HUES48 (cell line): ENCODE measurements at regions not wholly inside any gene's neighbourhood (a gene's known extent, or its start where the extent isn't known, plus 50 kb on each side); places are given as distances from the start of the nearest gene placed in this dataset.

Experiments
- H3K27ac ChIP-seq: one replicate; pipeline ENCODE4 v1.7.0; 2013; ENCODE audit warnings: low read depth, low read length, inconsistent platforms
- H3K27me3 ChIP-seq: 2 replicates; pipeline ENCODE4 v1.6.1; 2013; ENCODE audit warnings: mild to moderate bottlenecking, low read length; ENCODE audit not compliant: control insufficient read depth, insufficient read depth
- H3K36me3 ChIP-seq: 2 replicates; pipeline ENCODE4 v1.6.1; 2013; ENCODE audit warnings: low read length; ENCODE audit not compliant: control insufficient read depth, insufficient read depth
- H3K4me1 ChIP-seq: 2 replicates; pipeline ENCODE4 v1.6.1; 2013; ENCODE audit warnings: mild to moderate bottlenecking, low read length; ENCODE audit not compliant: control insufficient read depth, insufficient read depth
- H3K4me3 ChIP-seq: 2 replicates; pipeline ENCODE4 v1.5.1; 2013; ENCODE audit warnings: mild to moderate bottlenecking, low read depth, low read length
- H3K9ac ChIP-seq: 2 replicates; pipeline ENCODE4 v1.6.1; 2013; ENCODE audit warnings: mild to moderate bottlenecking, low read depth, low read length, moderate library complexity
- H3K9me3 ChIP-seq: 2 replicates; pipeline ENCODE4 v1.6.1; 2013; ENCODE audit warnings: low read length; ENCODE audit not compliant: control insufficient read depth, insufficient read depth

DNA sequence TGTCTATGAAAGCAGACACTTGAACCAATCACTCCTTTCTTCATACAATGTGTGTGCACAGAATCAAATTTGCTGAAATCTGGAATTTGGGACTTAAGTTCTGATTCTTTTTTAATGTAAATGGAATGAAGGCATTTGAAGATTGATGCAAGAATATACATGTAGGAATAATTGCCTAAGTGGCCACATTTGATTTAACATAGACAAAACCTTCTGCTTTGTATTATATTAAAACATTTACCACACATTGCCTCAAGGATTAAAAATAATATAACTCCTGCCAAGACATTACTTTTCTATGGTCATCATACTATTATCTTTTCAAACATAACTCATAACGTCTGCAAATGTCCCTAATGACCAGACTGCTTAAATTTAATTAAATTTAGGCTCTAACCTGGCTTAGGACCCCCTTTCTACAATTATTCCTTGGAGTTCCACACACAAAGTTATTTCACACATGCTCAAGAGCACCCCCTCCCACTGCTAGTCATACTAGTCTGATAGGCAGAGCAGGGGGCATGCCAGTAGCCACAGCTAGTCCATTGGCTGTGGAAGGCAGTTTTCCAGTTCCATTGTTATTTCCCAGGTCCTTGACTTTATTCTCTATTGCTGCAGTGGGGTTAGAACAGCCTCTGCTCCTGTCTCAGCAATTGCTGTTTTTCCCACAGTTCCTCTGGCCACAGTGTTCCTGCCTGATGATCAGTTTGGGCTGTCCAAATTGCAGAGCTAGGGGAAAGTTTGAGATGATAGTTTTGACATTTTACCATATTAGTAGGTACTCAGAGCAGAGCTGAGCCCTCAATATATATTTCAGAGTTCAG, 360.6 kb upstream of the GRAMD2B start:
- Histone ChIP-seq H3K27ac (no peak overlapping the region), H3K27me3 (no peaks in the 10 kb centered on the region), H3K36me3 (no peaks in the 10 kb centered on the region), H3K9me3 (peaks cover 5% of the 10 kb centered on the region; the same call in 1 of the 2 replicates), H3K9ac (no peak overlapping the region), H3K4me1 (peaks cover 4% of the 10 kb centered on the region), H3K4me3 (no peak overlapping the region)

DNA sequence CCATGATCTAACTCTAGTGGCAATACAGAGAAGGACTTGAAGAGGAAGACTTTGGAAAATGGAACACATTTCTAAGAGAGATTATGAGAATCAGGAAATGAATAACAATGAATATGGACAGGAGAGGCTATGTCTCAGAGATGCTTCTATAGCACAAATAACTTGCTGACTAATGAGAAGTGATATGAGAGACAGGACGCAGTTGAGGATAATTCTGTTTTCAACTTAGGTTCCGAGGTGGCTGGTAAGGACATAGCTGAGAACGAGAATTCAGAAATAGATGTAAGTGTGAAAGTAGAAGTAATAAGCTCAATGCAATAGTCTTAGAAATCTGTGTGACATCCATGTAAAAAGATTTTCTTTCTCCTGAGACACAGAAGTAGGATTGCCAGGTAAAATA, 358.1 kb upstream of the GRAMD2B start:
- no peaks in the 10 kb centered on the region for H3K9me3 ChIP-seq
- no peaks in the 10 kb centered on the region for H3K4me1 ChIP-seq

DNA sequence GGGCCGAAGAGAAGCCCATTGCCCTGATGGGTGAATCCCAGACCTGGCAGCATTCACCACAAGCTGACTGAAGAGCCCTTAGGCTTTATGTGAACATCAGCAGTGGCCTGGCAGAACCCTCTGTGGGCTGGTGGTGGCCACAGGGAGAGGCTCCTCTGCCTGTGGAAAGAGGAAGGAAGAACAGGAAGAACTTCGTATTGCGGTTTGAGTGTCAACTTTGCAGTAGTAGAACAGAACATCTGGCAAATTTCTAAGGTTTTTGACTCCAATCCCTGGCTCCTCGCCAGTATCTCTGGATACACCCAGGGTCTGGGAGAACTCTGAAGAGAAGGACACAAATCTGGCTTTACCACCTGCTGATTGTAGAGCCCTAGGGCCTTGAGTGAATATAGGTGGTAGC, 356.4 kb upstream of the GRAMD2B start:
- Histone ChIP-seq H3K4me3 (no peak overlapping the region), H3K27me3 (no peaks in the 10 kb centered on the region), H3K4me1 (no peaks in the 10 kb centered on the region), H3K27ac (no peak overlapping the region), H3K9me3 (no peaks in the 10 kb centered on the region), H3K9ac (no peak overlapping the region), H3K36me3 (no peaks in the 10 kb centered on the region)

More for the DNA sequence above, 358.1 kb upstream of the GRAMD2B start:
- no peak overlapping the region for H3K9ac ChIP-seq
- no peaks in the 10 kb centered on the region for H3K27me3 ChIP-seq
- H3K27ac ChIP-seq, result no peak overlapping the region
- no peaks in the 10 kb centered on the region for H3K36me3 ChIP-seq
- H3K4me3 ChIP-seq, result no peak overlapping the region

DNA sequence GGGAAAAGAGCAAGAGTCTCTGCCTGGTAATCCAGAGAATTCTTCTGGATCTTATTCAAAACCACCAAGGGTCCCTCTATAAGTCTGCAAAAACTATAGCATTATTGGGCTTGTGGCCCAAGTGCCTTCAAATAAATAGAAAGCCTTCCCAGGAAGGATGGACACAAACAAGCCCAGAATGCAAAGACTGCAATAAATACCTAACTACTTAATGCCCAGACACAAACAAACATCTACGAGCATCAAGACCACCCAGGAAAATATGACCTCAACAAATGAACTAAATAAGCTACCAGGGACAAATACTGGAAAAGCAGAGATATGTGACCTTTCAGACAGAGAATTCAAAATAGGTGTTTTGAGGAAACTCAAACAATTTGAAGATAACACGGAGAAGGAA, 355.8 kb upstream of the GRAMD2B start:
- Histone ChIP-seq H3K9me3 (no peaks in the 10 kb centered on the region), H3K27ac (no peak overlapping the region), H3K4me3 (no peak overlapping the region), H3K27me3 (no peaks in the 10 kb centered on the region), H3K9ac (no peak overlapping the region), H3K4me1 (no peaks in the 10 kb centered on the region), H3K36me3 (no peaks in the 10 kb centered on the region)

DNA sequence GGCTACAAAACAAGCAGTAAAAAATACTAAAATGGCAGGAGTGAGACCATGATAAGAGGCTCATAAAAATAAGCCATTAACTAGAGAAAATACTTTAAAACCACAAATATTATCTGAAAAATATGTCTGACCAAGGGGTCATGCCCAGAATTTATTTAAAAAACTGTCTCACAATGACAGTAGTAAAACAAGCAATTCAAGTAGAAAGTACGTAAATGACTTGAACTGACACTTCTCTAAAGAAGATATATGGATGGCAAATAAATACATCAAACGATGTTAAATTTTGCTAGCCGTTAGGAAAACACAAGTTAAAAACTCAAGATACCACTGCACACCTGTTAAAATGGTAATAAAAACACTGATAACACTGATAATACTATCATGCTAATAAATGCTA, 353.9 kb upstream of the GRAMD2B start:
- H3K9ac ChIP-seq, result no peak overlapping the region
- no peaks in the 10 kb centered on the region for H3K27me3 ChIP-seq
- no peak overlapping the region for H3K27ac ChIP-seq
- no peaks in the 10 kb centered on the region for H3K36me3 ChIP-seq
- no peak overlapping the region for H3K4me3 ChIP-seq
- H3K9me3 ChIP-seq, result peaks cover 4% of the 10 kb centered on the region; the same call in 1 of the 2 replicates
- no peaks in the 10 kb centered on the region for H3K4me1 ChIP-seq

DNA sequence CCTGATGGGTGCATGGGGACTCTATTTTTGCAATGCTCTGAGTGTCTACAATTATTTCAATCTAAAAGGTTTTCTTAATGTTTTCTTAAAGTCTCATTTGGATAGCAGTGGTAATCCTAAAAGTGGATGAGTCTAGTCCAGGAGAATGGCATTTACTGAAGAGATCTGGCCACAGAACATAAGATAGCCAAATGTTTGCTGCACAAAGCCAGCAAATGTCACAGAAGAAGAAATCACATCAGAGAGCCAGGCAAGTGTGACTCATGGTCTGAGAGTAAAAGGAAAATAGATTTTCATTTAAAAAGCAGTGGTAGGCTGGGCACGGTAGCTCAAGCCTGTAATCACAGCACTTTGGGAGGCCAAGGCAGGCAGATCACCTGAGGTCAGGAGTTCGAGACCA, 352.7 kb upstream of the GRAMD2B start:
- no peaks in the 10 kb centered on the region for H3K36me3 ChIP-seq
- H3K9me3 ChIP-seq, result peaks cover 4% of the 10 kb centered on the region; the same call in 1 of the 2 replicates
- no peak overlapping the region for H3K4me3 ChIP-seq
- H3K27me3 ChIP-seq, result no peaks in the 10 kb centered on the region
- H3K4me1 ChIP-seq, result no peaks in the 10 kb centered on the region
- H3K9ac ChIP-seq, result no peak overlapping the region
- no peak overlapping the region for H3K27ac ChIP-seq

DNA sequence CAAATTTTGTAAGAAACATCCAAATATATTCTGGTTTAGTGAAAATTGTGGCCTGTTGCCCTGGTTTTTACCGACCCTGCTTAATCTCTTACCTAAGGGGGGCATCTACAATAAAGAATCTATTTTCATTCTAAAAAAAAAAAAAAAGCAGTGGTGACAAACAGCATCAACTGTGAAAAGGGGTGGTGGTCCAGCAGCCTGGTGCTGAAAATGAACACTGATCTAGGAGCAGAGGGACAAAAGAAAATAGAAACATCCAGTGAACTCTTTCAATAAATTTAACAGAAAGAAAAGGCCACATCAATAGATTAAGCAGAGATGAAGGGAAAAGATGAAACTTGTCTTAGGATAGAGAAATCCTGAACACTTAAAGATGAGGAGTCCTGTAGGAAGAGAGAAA, 348.7 kb upstream of the GRAMD2B start:
- no peaks in the 10 kb centered on the region for H3K27me3 ChIP-seq
- H3K9me3 ChIP-seq, result peaks cover 4% of the 10 kb centered on the region; the same call in 1 of the 2 replicates
- H3K9ac ChIP-seq, result no peak overlapping the region
- H3K4me1 ChIP-seq, result no peaks in the 10 kb centered on the region
- no peaks in the 10 kb centered on the region for H3K36me3 ChIP-seq
- no peak overlapping the region for H3K4me3 ChIP-seq
- H3K27ac ChIP-seq, result no peak overlapping the region

DNA sequence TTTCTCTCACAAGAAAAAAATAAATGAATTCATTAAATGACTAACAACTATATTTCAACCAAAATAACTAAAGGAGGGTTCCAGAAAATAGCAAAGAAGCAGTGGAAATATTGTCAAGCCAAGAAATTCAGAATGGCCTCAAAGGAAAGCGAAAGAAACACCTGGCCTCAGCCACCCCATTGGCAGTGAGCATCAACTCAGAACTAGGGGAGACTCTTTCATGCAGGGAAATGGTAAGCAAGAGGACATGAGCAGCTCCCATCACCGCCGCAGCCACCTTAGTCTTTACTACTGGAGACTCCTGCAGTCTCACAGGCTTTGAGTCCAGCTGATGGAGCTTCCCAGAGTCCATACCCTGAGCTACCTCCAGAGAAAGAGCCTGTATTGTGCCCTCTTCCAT, 343.9 kb upstream of the GRAMD2B start:
- no peak overlapping the region for H3K27ac ChIP-seq
- H3K4me1 ChIP-seq, result no peaks in the 10 kb centered on the region
- no peak overlapping the region for H3K4me3 ChIP-seq
- H3K27me3 ChIP-seq, result no peaks in the 10 kb centered on the region
- H3K9ac ChIP-seq, result no peak overlapping the region
- H3K36me3 ChIP-seq, result no peaks in the 10 kb centered on the region
- H3K9me3 ChIP-seq, result peaks cover 11% of the 10 kb centered on the region

DNA sequence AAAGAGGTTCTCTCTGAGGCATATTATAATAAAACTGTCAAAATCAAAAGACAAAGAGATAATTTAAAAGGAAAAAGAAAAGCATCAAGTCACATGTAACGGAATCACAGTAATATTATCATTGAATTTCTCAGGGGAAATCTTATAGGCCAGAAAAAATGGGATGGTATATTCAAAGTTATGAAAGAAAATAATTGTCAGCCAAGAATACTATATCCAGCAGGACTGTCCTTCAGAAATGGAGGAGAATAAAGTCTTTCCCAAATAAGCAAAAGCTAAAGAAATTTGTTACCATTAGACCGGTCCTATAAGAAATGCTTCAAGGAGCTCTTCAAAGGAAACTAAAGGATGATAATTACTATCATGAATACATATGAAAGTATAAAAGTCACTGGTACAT, 342.0 kb upstream of the GRAMD2B start:
- Histone ChIP-seq H3K9ac (no peak overlapping the region), H3K4me3 (no peak overlapping the region), H3K27ac (no peak overlapping the region), H3K4me1 (no peaks in the 10 kb centered on the region), H3K27me3 (no peaks in the 10 kb centered on the region), H3K9me3 (peaks cover 24% of the 10 kb centered on the region), H3K36me3 (no peaks in the 10 kb centered on the region)

DNA sequence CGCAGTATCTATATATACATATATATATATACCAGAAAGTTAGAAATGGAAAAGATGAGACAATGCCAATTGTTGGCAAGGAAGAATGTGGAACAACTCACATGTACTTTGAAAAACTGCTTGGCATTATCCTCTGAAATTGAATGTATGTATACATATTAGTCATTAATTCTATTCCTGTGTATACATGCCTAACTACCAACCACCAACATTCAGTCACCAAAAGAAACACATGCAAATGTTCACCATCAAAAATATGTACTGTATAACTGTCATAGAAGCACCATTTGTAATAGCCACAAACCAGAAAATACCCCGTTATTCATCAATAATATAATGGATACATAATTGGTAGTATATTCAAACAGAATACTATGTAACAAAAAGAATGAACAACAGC, 330.2 kb upstream of the GRAMD2B start:
- no peak overlapping the region for H3K9ac ChIP-seq
- no peaks in the 10 kb centered on the region for H3K9me3 ChIP-seq
- H3K4me1 ChIP-seq, result no peaks in the 10 kb centered on the region
- H3K27ac ChIP-seq, result no peak overlapping the region
- H3K27me3 ChIP-seq, result no peaks in the 10 kb centered on the region
- no peak overlapping the region for H3K4me3 ChIP-seq
- H3K36me3 ChIP-seq, result no peaks in the 10 kb centered on the region

DNA sequence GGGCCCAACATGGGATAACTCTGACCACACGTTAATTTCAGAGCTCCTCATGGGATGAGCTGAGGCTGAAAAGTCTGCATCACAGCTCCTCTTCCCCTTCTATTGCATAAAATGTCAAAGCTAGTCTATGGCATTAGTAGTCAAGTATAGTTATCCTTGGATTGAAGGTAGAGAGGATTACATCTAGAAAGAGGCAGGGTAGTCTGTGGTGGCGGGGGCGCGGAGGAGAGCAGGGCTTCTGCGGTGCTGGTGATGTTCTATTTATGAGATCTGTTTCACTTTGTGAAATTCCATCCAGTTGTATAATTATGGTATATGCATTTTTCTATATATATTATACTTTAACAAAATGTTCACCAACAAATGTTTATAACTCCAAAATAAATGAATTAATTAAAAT, 329.5 kb upstream of the GRAMD2B start:
- no peaks in the 10 kb centered on the region for H3K36me3 ChIP-seq
- no peak overlapping the region for H3K27ac ChIP-seq
- H3K9ac ChIP-seq, result no peak overlapping the region
- H3K27me3 ChIP-seq, result no peaks in the 10 kb centered on the region
- H3K4me3 ChIP-seq, result no peak overlapping the region
- no peaks in the 10 kb centered on the region for H3K9me3 ChIP-seq
- H3K4me1 ChIP-seq, result no peaks in the 10 kb centered on the region
